ENCODE measurements at regions not wholly inside any gene's neighbourhood (a gene's known extent, or its start where the extent isn't known, plus 50 kb on each side); places are given as distances from the start of the nearest gene placed in this dataset.

- TF ChIP-seq EP300 (IDR thresholded peaks at IDR 0.05; ENCODE audit: borderline replicate concordance) (no peak), ZBTB7A (IDR thresholded peaks at IDR 0.05; ENCODE audit: low read depth) (no peak), NFIC (IDR thresholded peaks at IDR 0.05) (no peak), TAF1 (IDR thresholded peaks at IDR 0.05; ENCODE audit: low read depth) (no peak), RAD21 (IDR thresholded peaks at IDR 0.05; ENCODE audit: low read depth) (no peak), MAX (IDR thresholded peaks at IDR 0.05) (no peak), TEAD4 (IDR thresholded peaks at IDR 0.05) (no peak), CREB1 (IDR thresholded peaks at IDR 0.05; ENCODE audit: low read depth) (no peak)
These were observed 570.4 kb upstream of the EYS start for GRCh38 chr6:66277400-66277799.
